Dendritic cell treated with granulocyte-macrophage colony-stimulating factor and Interleukin-4, amounts not matched to agents 40 ng/mL and 50 ng/mL, for 4 days (primary cell): ENCODE measurements at regions not wholly inside any gene's neighbourhood (a gene's known extent, or its start where the extent isn't known, plus 50 kb on each side); places are given as distances from the start of the nearest gene placed in this dataset.

Source experiments
- H3K27ac Mint-ChIP-seq: one replicate; pipeline ENCODE4 v1.8.0; 2022; ENCODE audit warnings: mild to moderate bottlenecking, mixed read lengths
- H3K27me3 Mint-ChIP-seq: one replicate; pipeline ENCODE4 v1.8.0; 2022; ENCODE audit warnings: mild to moderate bottlenecking, mixed read lengths
- H3K36me3 Mint-ChIP-seq: one replicate; pipeline ENCODE4 v1.8.0; 2022; ENCODE audit warnings: low read depth, mixed read lengths
- H3K4me1 Mint-ChIP-seq: one replicate; pipeline ENCODE4 v1.8.0; 2022; ENCODE audit warnings: low read depth, mixed read lengths
- H3K4me3 Mint-ChIP-seq: one replicate; pipeline ENCODE4 v1.8.0; 2022; ENCODE audit warnings: mild to moderate bottlenecking, moderate library complexity, mixed read lengths
- H3K9me3 Mint-ChIP-seq: one replicate; pipeline ENCODE4 v1.8.0; 2022; ENCODE audit warnings: mixed read lengths
- intact Hi-C: fragments of 100-400 bp; cut with micrococcal nuclease; formaldehyde crosslinking; loops from one replicate; pipeline ENCODE4 v1.15.0; 2022

GRCh38 chr9:79977074-79977435 is 405.3 kb downstream of the TLE4 start:
- H3K4me1 Mint-ChIP-seq = no peaks in the 10 kb centered on the region
- H3K4me3 Mint-ChIP-seq = no peak overlapping the region
- no peaks in the 10 kb centered on the region for H3K27me3 Mint-ChIP-seq
- H3K9me3 Mint-ChIP-seq = peaks cover 8% of the 10 kb centered on the region
- H3K36me3 Mint-ChIP-seq = no peaks in the 10 kb centered on the region
- no peak overlapping the region for H3K27ac Mint-ChIP-seq
- intact Hi-C loops = no loop called here

GRCh38 chr9:79976257-79977073 is 404.7 kb downstream of the TLE4 start:
- H3K27ac Mint-ChIP-seq = no peak overlapping the region
- H3K9me3 Mint-ChIP-seq = peaks cover 8% of the 10 kb centered on the region
- H3K27me3 Mint-ChIP-seq = no peaks in the 10 kb centered on the region
- no peaks in the 10 kb centered on the region for H3K36me3 Mint-ChIP-seq
- intact Hi-C loops = no loop called here
- no peak overlapping the region for H3K4me3 Mint-ChIP-seq
- H3K4me1 Mint-ChIP-seq = no peaks in the 10 kb centered on the region

GRCh38 chr9:79975621-79976256 is 404.0 kb downstream of the TLE4 start:
- no peaks in the 10 kb centered on the region for H3K27me3 Mint-ChIP-seq
- no peak overlapping the region for H3K27ac Mint-ChIP-seq
- H3K36me3 Mint-ChIP-seq = no peaks in the 10 kb centered on the region
- H3K4me3 Mint-ChIP-seq = no peak overlapping the region
- intact Hi-C loops = no loop called here
- peaks cover 14% of the 10 kb centered on the region for H3K9me3 Mint-ChIP-seq
- H3K4me1 Mint-ChIP-seq = no peaks in the 10 kb centered on the region

DNA sequence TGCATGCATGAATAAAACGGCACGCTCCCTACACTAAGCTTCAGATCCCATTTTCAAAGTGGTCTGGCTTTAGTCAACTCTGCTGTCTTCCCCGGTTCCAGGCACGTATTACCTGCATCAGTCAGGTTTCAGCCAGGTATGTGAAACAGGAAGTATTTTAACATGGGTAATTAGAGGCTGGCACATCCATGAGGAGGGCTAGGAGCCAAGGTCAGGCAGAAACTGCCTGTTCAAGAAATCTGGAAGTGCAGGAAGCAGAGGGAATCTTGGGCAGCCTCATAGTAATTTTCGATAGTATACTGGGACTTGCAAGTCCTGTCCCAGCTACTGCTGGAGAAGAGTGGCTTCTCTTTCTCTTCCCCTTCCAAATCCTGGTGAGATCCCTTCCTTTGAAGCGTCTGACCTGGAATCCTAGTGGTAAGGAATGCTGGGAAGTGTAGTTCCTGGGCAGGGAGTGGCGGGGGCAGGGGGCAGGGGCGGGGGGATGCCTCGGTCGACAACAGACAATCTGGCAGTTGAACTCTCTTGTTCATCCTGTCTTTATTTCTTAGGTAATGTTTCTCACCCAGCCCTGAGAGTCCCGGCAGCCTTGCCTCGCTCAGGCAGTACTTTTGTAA is 403.1 kb downstream of the TLE4 start:
- Mint-ChIP-seq H3K36me3 (no peaks in the 10 kb centered on the region), H3K4me3 (no peak overlapping the region), H3K27me3 (no peaks in the 10 kb centered on the region), H3K27ac (no peak overlapping the region), H3K9me3 (peaks cover 16% of the 10 kb centered on the region), H3K4me1 (no peaks in the 10 kb centered on the region)
- intact Hi-C loops = no loop called here

GRCh38 chr9:79973627-79974026 is 401.9 kb downstream of the TLE4 start:
- Mint-ChIP-seq H3K4me3 (no peak overlapping the region), H3K36me3 (no peaks in the 10 kb centered on the region), H3K27me3 (no peaks in the 10 kb centered on the region), H3K4me1 (no peaks in the 10 kb centered on the region), H3K27ac (no peak overlapping the region), H3K9me3 (peaks cover 20% of the 10 kb centered on the region)
- intact Hi-C loops = no loop called here

- Mint-ChIP-seq H3K4me3 (no peak overlapping the region), H3K27me3 (no peaks in the 10 kb centered on the region), H3K36me3 (no peaks in the 10 kb centered on the region), H3K4me1 (no peaks in the 10 kb centered on the region), H3K9me3 (peaks cover 26% of the 10 kb centered on the region), H3K27ac (no peak overlapping the region)
- intact Hi-C loops = no loop called here
Measured at GRCh38 chr9:79970146-79970425, 398.3 kb downstream of the TLE4 start.

DNA sequence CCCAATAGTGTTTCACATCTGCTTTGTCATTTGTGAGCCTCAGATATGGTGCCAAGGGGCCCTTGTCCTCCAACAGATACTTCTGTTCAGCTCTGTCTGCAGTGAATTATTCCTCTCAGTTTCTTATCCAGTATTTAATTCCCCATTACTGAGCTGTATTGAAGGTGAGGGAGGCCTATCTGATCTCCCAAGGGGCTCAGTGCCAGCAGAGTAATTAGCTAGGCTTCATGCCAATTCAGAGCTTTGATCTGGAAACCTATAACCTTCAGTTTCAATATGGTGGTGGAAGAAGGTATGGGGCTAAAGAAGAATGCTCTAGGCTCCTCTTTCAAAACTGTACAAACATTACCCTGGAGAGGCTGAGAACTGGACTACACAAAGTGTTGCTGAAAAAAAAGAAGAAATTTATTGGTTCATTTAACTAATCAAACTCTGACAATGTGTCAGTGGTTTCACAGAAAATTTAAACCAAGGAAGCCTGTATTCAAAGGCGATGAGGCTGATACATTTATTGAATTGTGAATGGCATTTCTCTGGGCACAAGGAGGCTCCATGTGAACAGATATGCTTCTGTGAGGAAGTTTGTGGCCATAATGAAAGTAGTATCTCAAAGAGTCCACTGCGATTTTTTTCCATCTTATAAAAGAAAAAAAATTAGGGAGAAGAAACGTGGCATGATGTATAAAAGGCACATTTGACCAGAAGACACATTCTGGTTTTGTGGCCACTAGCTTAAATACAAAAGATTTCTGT is 397.8 kb downstream of the TLE4 start:
- Mint-ChIP-seq H3K4me3 (no peak overlapping the region), H3K4me1 (no peaks in the 10 kb centered on the region), H3K27ac (no peak overlapping the region), H3K27me3 (no peaks in the 10 kb centered on the region), H3K36me3 (no peaks in the 10 kb centered on the region), H3K9me3 (peaks cover 26% of the 10 kb centered on the region)
- intact Hi-C loops = no loop called here

GRCh38 chr9:79968533-79968932 is 396.8 kb downstream of the TLE4 start:
- no peaks in the 10 kb centered on the region for H3K36me3 Mint-ChIP-seq
- H3K27me3 Mint-ChIP-seq = no peaks in the 10 kb centered on the region
- H3K4me3 Mint-ChIP-seq = no peak overlapping the region
- no peak overlapping the region for H3K27ac Mint-ChIP-seq
- H3K9me3 Mint-ChIP-seq = peaks cover 26% of the 10 kb centered on the region
- no peaks in the 10 kb centered on the region for H3K4me1 Mint-ChIP-seq
- intact Hi-C loops = no loop called here

DNA sequence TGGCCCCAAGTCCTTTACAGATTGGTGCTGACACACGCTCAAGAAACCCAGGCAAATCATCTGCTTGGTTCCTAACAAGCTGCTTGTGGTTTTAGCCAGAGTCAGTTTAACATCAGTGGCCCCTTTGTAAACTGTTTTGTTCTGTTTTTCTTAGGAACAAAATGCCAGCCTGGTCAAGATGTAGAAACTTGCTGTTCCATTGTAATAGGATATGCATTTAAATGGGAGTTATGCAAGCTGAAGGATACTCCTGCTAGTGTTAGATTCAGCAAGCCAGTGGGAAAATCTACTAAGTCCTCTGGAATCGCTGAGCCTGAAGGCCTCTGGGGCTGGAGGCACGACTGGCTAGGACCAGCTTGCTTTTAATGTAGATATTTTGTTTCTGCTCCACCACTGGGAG is 391.1 kb downstream of the TLE4 start:
- Mint-ChIP-seq H3K4me3 (no peak overlapping the region), H3K36me3 (no peaks in the 10 kb centered on the region), H3K4me1 (no peaks in the 10 kb centered on the region), H3K9me3 (peaks cover 9% of the 10 kb centered on the region), H3K27me3 (no peaks in the 10 kb centered on the region), H3K27ac (no peak overlapping the region)
- intact Hi-C loops = no loop called here

- Mint-ChIP-seq H3K9me3 (peaks cover 9% of the 10 kb centered on the region), H3K4me3 (no peak overlapping the region), H3K27ac (no peak overlapping the region), H3K27me3 (no peaks in the 10 kb centered on the region), H3K4me1 (no peaks in the 10 kb centered on the region), H3K36me3 (no peaks in the 10 kb centered on the region)
- intact Hi-C loops = no loop called here
Measured at GRCh38 chr9:79962150-79962549, 390.4 kb downstream of the TLE4 start.

DNA sequence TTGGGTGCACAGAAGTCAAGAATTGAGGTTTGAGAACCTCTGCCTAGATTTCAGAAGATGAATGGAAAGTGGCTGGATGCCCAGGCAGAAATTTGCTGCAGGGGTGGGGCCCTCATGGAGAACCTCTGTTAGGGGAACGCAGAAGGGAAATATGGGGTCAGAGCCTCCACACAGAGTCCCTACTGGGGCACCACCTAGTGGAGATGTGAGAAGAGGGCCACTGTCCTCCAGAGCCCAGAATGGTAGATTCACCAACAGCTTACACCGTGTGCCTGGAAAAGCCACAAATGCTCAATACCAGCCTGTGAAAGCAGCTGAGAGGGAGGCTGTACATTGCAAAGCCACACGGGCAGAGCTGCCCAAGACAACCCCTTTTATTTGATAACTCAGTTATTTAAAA is 383.5 kb downstream of the TLE4 start:
- intact Hi-C loops = loop anchor here (5.0 to 10.0 kb wide), 2 partner anchors 670 to 823 kb away; no protein-coding TSS in a partner anchor
- H3K4me1 Mint-ChIP-seq = no peaks in the 10 kb centered on the region
- peaks cover 10% of the 10 kb centered on the region for H3K9me3 Mint-ChIP-seq
- H3K4me3 Mint-ChIP-seq = no peak overlapping the region
- H3K36me3 Mint-ChIP-seq = no peaks in the 10 kb centered on the region
- no peak overlapping the region for H3K27ac Mint-ChIP-seq
- no peaks in the 10 kb centered on the region for H3K27me3 Mint-ChIP-seq

DNA sequence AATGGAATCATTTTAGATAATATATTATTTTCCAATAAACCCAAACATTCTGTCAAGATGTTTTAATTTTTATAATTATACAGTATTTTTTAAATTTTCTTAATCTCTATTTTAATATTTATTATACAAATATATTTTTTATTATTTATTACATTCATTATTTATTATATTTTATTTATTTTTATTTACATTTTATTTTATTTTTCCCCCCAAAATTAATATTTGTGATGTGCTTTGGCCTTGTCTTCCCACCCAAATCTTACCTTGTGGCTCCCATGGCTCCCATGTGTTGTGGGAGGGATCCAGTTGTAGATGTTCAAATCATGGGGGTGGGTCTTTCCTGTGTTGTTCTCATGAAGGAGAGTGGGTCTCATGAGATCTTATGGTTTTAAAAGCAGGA is 382.1 kb downstream of the TLE4 start:
- no peaks in the 10 kb centered on the region for H3K27me3 Mint-ChIP-seq
- no peaks in the 10 kb centered on the region for H3K4me1 Mint-ChIP-seq
- intact Hi-C loops = loop anchor here (10.0 kb wide), 1 partner anchor 669 kb away; no protein-coding TSS in a partner anchor
- no peaks in the 10 kb centered on the region for H3K36me3 Mint-ChIP-seq
- no peak overlapping the region for H3K27ac Mint-ChIP-seq
- peaks cover 10% of the 10 kb centered on the region for H3K9me3 Mint-ChIP-seq
- H3K4me3 Mint-ChIP-seq = no peak overlapping the region

DNA sequence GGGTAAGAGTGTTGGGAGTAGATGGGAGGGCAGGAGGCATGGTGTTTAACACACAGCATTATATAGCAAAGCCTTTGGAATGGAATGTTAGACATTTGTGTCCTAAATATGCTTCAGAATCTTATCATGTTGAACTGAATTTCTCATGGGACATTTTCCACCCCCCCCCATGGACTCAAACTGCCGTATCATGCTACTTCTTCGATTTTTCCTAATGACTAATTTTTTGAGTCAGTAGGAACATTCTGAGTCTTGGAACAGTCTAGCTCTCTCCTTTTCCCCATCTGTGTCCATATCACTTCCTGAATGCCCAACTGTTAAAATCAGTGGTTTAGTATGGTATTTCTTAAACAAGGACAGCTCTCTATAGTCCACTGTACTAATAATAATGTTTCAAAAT is 380.6 kb downstream of the TLE4 start:
- H3K9me3 Mint-ChIP-seq = peaks cover 10% of the 10 kb centered on the region
- H3K4me3 Mint-ChIP-seq = no peak overlapping the region
- no peak overlapping the region for H3K27ac Mint-ChIP-seq
- H3K36me3 Mint-ChIP-seq = no peaks in the 10 kb centered on the region
- H3K4me1 Mint-ChIP-seq = no peaks in the 10 kb centered on the region
- no peaks in the 10 kb centered on the region for H3K27me3 Mint-ChIP-seq
- intact Hi-C loops = loop anchor here (10.0 kb wide), 1 partner anchor 668 kb away; no protein-coding TSS in a partner anchor

DNA sequence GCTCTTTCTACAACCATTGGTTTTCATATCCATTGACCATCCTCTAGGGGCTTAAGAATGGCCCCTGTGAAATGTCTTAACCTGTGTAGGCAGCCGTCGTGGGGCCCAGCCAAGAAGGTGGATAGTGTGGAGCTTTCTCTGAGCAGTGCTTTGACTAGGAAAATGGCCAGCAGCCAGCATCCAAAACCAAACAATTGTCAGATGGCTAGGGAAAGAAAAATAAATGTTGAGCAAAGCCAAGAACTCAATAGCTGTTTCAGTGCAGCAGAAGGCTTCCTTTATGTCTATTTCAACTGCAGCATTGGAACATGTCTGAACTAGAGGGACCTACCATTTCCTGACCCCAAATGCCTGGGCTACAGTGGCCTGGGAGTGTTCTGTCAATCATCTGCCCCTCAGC is 374.9 kb downstream of the TLE4 start:
- H3K27me3 Mint-ChIP-seq = no peaks in the 10 kb centered on the region
- intact Hi-C loops = no loop called here
- no peaks in the 10 kb centered on the region for H3K4me1 Mint-ChIP-seq
- no peaks in the 10 kb centered on the region for H3K9me3 Mint-ChIP-seq
- no peaks in the 10 kb centered on the region for H3K36me3 Mint-ChIP-seq
- H3K4me3 Mint-ChIP-seq = no peak overlapping the region
- H3K27ac Mint-ChIP-seq = no peak overlapping the region
